Liver (tissue), 3 donors: ENCODE measurements at regions not wholly inside any gene's neighbourhood (a gene's known extent, or its start where the extent isn't known, plus 50 kb on each side); places are given as distances from the start of the nearest gene placed in this dataset.

Source experiments
- GABPA ChIP-seq, 2 donors: IDR thresholded peaks in 1 of 2; conservative IDR thresholded peaks in 1 of 2; 2 replicates each; pipeline ENCODE4 v1.6.1; 2016; ENCODE audit warnings: antibody characterized with exemption in 2 of 2, mild to moderate bottlenecking in 1 of 2, moderate library complexity in 1 of 2
- JUND ChIP-seq, 2 donors: IDR thresholded peaks; 2 replicates each; pipeline ENCODE4 v1.6.1; 2016; ENCODE audit warnings: antibody characterized with exemption in 2 of 2
- RAD21 ChIP-seq, 2 donors: IDR thresholded peaks; 2 replicates each; pipeline ENCODE4 v1.6.1; 2016; ENCODE audit warnings: antibody characterized with exemption in 2 of 2, mild to moderate bottlenecking in 2 of 2
- RXRA ChIP-seq, 2 donors: IDR thresholded peaks; 2 replicates each; pipeline ENCODE4 v1.6.1; 2017 to 2018; ENCODE audit warnings: antibody characterized with exemption in 2 of 2, mild to moderate bottlenecking in 1 of 2
- SP1 ChIP-seq: IDR thresholded peaks from 2 replicates; pipeline ENCODE4 v1.6.1; 2018; ENCODE audit warnings: antibody characterized with exemption, mild to moderate bottlenecking
- TAF1 ChIP-seq: conservative IDR thresholded peaks from 2 replicates; pipeline ENCODE4 v1.6.1; 2016; ENCODE audit warnings: antibody characterized with exemption, mild to moderate bottlenecking
- YY1 ChIP-seq: IDR thresholded peaks from 2 replicates; pipeline ENCODE4 v1.6.1; 2016; ENCODE audit warnings: antibody characterized with exemption, mild to moderate bottlenecking
- TF ChIP-seq, protein P1 (sequence below): fragments of 150-350 bp; IDR thresholded peaks from 2 replicates; pipeline ENCODE4 v1.5.1; 2017; ENCODE audit warnings: improper control_type of control experiment, low read depth, low read length; ENCODE audit not compliant: missing input control
- TF ChIP-seq, protein P2 (sequence below): IDR thresholded peaks from 2 replicates; pipeline ENCODE4 v1.6.1; 2016; ENCODE audit warnings: antibody characterized with exemption
- TF ChIP-seq, protein P3 (sequence below): IDR thresholded peaks from 2 replicates; pipeline ENCODE4 v1.6.1; 2016; ENCODE audit warnings: antibody characterized with exemption, mild to moderate bottlenecking
- TF ChIP-seq, protein P4 (sequence below): IDR thresholded peaks from 2 replicates; pipeline ENCODE4 v1.6.1; 2016; ENCODE audit warnings: antibody characterized with exemption
- TF ChIP-seq, protein P5 (sequence below): IDR thresholded peaks from 2 replicates; pipeline ENCODE4 v1.6.1; 2016; ENCODE audit warnings: antibody characterized with exemption
- donor health status: healthy.
- donor health status: healthy.

DNA sequence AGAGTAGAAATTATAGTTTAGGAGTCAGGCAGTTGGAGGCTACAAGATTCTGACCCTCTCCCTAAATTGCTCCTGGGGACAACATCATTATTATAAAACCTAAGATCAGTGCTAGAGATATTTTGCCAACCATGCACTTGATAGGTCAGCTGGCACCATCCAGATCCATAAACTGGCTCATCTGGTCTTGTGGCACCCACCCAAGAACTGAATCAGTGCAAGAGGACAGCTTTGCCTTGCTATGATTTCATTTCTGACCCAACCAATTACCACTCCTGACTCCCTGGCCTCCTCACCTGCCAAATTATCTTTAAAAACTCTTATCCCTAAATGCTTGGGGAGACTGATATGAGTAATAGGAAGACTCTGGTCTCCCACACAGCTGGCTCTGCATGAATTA lies 461.1 kb upstream of the TGFBR2 start:
- TF ChIP-seq, protein P1, sequence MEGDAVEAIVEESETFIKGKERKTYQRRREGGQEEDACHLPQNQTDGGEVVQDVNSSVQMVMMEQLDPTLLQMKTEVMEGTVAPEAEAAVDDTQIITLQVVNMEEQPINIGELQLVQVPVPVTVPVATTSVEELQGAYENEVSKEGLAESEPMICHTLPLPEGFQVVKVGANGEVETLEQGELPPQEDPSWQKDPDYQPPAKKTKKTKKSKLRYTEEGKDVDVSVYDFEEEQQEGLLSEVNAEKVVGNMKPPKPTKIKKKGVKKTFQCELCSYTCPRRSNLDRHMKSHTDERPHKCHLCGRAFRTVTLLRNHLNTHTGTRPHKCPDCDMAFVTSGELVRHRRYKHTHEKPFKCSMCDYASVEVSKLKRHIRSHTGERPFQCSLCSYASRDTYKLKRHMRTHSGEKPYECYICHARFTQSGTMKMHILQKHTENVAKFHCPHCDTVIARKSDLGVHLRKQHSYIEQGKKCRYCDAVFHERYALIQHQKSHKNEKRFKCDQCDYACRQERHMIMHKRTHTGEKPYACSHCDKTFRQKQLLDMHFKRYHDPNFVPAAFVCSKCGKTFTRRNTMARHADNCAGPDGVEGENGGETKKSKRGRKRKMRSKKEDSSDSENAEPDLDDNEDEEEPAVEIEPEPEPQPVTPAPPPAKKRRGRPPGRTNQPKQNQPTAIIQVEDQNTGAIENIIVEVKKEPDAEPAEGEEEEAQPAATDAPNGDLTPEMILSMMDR, result no peak
- TF ChIP-seq GABPA (IDR thresholded peaks at IDR 0.05 in 1 of 2, conservative IDR thresholded peaks at IDR 0.05 in 1 of 2) (no peak), RXRA (IDR thresholded peaks at IDR 0.05) (no peak), SP1 (no peak), TAF1 (no peak), JUND (IDR thresholded peaks at IDR 0.05) (no peak), YY1 (no peak), RAD21 (IDR thresholded peaks at IDR 0.05) (no peak)
- TF ChIP-seq, protein P2, sequence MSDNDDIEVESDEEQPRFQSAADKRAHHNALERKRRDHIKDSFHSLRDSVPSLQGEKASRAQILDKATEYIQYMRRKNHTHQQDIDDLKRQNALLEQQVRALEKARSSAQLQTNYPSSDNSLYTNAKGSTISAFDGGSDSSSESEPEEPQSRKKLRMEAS, result no peak
- TF ChIP-seq, protein P3, sequence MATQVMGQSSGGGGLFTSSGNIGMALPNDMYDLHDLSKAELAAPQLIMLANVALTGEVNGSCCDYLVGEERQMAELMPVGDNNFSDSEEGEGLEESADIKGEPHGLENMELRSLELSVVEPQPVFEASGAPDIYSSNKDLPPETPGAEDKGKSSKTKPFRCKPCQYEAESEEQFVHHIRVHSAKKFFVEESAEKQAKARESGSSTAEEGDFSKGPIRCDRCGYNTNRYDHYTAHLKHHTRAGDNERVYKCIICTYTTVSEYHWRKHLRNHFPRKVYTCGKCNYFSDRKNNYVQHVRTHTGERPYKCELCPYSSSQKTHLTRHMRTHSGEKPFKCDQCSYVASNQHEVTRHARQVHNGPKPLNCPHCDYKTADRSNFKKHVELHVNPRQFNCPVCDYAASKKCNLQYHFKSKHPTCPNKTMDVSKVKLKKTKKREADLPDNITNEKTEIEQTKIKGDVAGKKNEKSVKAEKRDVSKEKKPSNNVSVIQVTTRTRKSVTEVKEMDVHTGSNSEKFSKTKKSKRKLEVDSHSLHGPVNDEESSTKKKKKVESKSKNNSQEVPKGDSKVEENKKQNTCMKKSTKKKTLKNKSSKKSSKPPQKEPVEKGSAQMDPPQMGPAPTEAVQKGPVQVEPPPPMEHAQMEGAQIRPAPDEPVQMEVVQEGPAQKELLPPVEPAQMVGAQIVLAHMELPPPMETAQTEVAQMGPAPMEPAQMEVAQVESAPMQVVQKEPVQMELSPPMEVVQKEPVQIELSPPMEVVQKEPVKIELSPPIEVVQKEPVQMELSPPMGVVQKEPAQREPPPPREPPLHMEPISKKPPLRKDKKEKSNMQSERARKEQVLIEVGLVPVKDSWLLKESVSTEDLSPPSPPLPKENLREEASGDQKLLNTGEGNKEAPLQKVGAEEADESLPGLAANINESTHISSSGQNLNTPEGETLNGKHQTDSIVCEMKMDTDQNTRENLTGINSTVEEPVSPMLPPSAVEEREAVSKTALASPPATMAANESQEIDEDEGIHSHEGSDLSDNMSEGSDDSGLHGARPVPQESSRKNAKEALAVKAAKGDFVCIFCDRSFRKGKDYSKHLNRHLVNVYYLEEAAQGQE, result no peak
- TF ChIP-seq, protein P4, sequence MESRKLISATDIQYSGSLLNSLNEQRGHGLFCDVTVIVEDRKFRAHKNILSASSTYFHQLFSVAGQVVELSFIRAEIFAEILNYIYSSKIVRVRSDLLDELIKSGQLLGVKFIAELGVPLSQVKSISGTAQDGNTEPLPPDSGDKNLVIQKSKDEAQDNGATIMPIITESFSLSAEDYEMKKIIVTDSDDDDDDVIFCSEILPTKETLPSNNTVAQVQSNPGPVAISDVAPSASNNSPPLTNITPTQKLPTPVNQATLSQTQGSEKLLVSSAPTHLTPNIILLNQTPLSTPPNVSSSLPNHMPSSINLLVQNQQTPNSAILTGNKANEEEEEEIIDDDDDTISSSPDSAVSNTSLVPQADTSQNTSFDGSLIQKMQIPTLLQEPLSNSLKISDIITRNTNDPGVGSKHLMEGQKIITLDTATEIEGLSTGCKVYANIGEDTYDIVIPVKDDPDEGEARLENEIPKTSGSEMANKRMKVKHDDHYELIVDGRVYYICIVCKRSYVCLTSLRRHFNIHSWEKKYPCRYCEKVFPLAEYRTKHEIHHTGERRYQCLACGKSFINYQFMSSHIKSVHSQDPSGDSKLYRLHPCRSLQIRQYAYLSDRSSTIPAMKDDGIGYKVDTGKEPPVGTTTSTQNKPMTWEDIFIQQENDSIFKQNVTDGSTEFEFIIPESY, result no peak
- TF ChIP-seq, protein P5, sequence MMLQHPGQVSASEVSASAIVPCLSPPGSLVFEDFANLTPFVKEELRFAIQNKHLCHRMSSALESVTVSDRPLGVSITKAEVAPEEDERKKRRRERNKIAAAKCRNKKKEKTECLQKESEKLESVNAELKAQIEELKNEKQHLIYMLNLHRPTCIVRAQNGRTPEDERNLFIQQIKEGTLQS, result no peak
